GM19395 (cell line): ENCODE measurements at regions not wholly inside any gene's neighbourhood (a gene's known extent, or its start where the extent isn't known, plus 50 kb on each side); places are given as distances from the start of the nearest gene placed in this dataset.

Source experiments
- ATAC-seq: cut with Tn5 transposase; IDR thresholded peaks from one replicate; pipeline ENCODE4 v1.9.1; 2021; ENCODE audit warnings: mild to moderate bottlenecking, moderate library complexity; ENCODE audit not compliant: unreplicated experiment

GRCh38 chr12:85669911-85670310 is 166.3 kb downstream of the RASSF9 start:
- ATAC-seq = no peak

- ATAC-seq = no peak
These were observed 163.8 kb downstream of the RASSF9 start for GRCh38 chr12:85672436-85672835.

GRCh38 chr12:85673921-85674420 is 162.2 kb downstream of the RASSF9 start:
- ATAC-seq = no peak

GRCh38 chr12:85676816-85677749 is 159.1 kb downstream of the RASSF9 start:
- no peak for ATAC-seq

GRCh38 chr12:85679296-85679695 is 156.9 kb downstream of the RASSF9 start:
- no peak for ATAC-seq

- ATAC-seq = no peak
These were observed 155.3 kb downstream of the RASSF9 start for GRCh38 chr12:85680881-85681280.

- ATAC-seq = no peak
These were observed 154.9 kb downstream of the RASSF9 start for GRCh38 chr12:85681333-85681732.

GRCh38 chr12:85683051-85683450 is 153.2 kb downstream of the RASSF9 start:
- ATAC-seq = no peak

DNA sequence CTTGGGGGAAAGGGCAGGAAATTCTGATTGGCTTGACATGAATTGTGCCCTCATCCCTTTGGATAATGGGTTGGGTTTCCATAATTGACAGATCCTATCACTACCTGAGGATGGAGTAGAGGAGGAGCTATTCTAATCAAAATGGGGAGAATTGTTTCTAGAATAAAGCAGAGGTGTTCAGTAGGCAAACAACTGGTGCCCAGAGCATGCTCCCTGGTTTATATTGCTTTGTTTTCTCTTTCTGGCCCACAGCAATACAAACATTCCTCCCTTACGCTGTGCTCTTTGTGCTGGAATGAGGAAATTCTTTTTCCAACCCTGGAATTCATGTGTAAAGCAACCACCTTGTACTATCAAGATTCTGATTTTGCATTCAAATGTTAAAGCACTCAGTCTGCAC is 147.4 kb downstream of the RASSF9 start:
- no peak for ATAC-seq

DNA sequence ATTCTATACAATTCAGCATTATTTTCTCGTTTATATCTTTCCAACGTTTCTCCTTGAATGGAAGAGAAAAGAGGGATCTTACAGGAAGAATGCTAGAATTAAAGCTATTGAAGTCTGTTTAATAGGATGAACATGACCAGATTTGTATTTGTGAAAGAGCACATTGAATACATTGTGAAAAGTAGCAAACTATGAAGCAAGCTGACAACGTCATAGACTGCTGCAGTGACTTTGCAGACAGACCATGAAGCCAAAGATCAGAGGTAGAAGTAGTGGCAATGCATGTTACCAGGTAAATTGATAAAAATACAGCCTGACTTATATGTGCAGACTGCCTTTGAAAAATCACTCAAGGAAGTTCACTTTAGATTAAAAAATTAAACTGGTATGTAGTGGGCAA is 146.1 kb downstream of the RASSF9 start:
- no peak for ATAC-seq

DNA sequence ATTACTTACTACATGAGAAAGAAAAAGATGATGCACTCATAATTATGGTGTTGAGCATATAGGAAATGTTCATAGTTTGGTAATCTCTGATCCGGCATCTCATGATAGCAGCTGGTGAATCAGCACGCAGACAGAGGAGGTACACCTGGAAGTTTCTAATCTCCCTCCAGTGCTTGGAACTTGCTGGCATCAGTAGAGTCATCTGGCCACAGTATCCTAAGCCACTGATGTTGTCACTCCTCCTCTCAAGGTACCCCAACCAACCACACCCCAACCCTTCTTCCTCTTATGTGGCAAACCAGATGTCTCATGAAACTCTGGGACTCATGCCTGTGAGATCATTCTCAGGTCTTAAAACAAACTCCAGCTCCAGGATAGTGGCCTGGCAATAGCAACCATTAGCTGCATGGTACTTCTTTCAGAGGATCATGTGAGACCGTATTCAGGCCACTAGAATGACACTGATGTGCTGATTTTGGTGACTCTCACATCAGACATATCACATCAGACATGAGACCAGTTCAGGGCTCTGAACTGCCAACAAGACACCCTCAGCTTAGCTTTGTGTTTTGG is 143.0 kb downstream of the RASSF9 start:
- ATAC-seq = no peak

GRCh38 chr12:85695097-85695715 is 141.0 kb downstream of the RASSF9 start:
- no peak for ATAC-seq

- ATAC-seq = no peak
These were observed 139.2 kb downstream of the RASSF9 start for GRCh38 chr12:85697003-85697402.

GRCh38 chr12:85698937-85699336 is 137.3 kb downstream of the RASSF9 start:
- no peak for ATAC-seq

DNA sequence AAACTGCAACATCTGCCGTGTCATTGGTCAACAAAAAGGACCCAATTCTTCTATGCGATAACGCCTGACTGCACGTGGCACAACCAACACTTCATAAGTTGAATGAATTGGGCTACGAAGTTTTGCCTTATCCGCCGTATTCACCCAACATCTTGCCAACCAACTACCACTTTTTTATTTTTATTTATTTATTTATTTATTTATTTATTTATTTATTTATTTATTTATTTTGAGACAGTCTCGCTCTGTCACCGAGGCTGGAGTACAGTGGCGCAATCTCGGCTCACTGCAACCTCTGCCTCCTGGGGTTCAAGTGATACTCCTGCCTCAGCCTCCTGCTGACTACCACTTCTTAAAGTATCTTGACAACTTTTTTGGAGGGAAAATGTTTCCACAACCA is 127.4 kb downstream of the RASSF9 start:
- no peak for ATAC-seq

DNA sequence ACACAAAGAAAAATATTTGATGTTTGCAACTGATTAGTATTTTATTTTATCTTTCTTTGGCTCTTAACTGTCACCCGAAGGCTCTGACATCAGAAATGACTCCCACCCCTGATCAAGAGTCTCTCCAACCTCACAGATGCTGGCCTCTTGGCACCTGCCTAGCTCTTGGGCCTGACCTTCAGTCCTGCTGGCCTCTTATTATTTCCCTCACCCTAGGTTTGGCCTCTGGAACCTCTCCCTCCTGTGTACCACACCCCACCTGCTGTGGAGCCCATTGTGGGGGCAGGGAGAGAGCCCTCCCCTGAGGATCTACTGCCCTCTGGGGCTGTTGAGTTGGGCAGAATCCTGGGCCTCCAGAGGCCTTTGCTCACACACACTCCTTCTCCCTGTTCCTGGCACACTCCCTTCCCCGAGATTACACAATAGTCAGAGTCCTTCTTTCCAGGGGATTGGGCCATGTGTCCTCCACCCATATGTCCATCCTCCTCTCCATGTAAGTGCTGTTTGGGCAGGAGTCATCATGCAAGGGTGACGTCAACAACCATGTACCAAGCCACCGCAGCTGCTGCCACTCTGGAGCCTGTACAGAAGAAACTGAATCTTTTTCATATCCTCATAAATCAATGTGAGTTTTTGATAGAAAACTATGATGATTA is 124.3 kb downstream of the RASSF9 start:
- no peak for ATAC-seq

GRCh38 chr12:85713373-85713772 is 122.8 kb downstream of the RASSF9 start:
- ATAC-seq = no peak

GRCh38 chr12:85714425-85714824 is 121.8 kb downstream of the RASSF9 start:
- no peak for ATAC-seq

- ATAC-seq = no peak
These were observed 115.7 kb downstream of the RASSF9 start for GRCh38 chr12:85720308-85721033.

DNA sequence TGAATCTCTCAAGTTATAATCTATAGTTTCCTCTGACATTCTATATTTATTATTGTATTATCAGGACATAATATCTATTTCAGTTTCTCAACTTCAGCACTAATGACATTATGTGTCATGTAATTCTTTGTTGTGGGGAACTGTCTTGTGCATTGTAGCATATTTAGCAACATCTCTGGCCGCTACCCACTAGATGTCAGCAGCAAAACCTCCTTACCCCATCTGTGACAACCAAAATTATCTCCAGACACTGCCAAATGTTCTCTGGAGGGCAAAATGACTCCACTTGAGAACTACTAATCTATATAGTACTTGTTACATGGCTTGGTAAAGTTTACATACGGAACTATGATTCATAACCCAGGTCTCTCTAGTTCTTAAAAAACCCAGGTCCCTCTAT is 110.2 kb downstream of the RASSF9 start:
- no peak for ATAC-seq
